Right lobe of liver (tissue), 4 donors: ENCODE measurements at regions not wholly inside any gene's neighbourhood (a gene's known extent, or its start where the extent isn't known, plus 50 kb on each side); places are given as distances from the start of the nearest gene placed in this dataset.

ENCODE experiments used
- POLR2A ChIP-seq: fragments of 450-650 bp; IDR thresholded peaks from one replicate; pipeline ENCODE4 v1.6.1; 2017; ENCODE audit warnings: antibody characterized with exemption, mild to moderate bottlenecking
- TF ChIP-seq, protein P1 (sequence below), 4 donors: fragments of 200-600 bp in 3 of 4; fragments of 450-650 bp in 1 of 4; IDR thresholded peaks; one replicate each; pipeline versions ENCODE4 v1.5.1 to v1.8.0; 2016 to 2022; ENCODE audit warnings: antibody characterized with exemption in 4 of 4, mild to moderate bottlenecking in 2 of 4
- donor health status: DM: no; HTN: no; CAD: no.
- donor health status: DM: no; HTN: no; CAD: no.
- donor health status: DM: no; HTN: yes; CAD: no.

GRCh38 chr7:155950898-155951553 is 138.8 kb upstream of the SHH start:
- TF ChIP-seq POLR2A: no peak
- TF ChIP-seq, protein P1, sequence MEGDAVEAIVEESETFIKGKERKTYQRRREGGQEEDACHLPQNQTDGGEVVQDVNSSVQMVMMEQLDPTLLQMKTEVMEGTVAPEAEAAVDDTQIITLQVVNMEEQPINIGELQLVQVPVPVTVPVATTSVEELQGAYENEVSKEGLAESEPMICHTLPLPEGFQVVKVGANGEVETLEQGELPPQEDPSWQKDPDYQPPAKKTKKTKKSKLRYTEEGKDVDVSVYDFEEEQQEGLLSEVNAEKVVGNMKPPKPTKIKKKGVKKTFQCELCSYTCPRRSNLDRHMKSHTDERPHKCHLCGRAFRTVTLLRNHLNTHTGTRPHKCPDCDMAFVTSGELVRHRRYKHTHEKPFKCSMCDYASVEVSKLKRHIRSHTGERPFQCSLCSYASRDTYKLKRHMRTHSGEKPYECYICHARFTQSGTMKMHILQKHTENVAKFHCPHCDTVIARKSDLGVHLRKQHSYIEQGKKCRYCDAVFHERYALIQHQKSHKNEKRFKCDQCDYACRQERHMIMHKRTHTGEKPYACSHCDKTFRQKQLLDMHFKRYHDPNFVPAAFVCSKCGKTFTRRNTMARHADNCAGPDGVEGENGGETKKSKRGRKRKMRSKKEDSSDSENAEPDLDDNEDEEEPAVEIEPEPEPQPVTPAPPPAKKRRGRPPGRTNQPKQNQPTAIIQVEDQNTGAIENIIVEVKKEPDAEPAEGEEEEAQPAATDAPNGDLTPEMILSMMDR (IDR thresholded peaks at IDR 0.05): no peak
